ENCODE measurements at regions not wholly inside any gene's neighbourhood (a gene's known extent, or its start where the extent isn't known, plus 50 kb on each side); places are given as distances from the start of the nearest gene placed in this dataset.
"Not testable (repeated sequence)": the region's sequence is repeated elsewhere in the genome, so short reads cannot be mapped to it uniquely, and the experiment has no call there.

DNA sequence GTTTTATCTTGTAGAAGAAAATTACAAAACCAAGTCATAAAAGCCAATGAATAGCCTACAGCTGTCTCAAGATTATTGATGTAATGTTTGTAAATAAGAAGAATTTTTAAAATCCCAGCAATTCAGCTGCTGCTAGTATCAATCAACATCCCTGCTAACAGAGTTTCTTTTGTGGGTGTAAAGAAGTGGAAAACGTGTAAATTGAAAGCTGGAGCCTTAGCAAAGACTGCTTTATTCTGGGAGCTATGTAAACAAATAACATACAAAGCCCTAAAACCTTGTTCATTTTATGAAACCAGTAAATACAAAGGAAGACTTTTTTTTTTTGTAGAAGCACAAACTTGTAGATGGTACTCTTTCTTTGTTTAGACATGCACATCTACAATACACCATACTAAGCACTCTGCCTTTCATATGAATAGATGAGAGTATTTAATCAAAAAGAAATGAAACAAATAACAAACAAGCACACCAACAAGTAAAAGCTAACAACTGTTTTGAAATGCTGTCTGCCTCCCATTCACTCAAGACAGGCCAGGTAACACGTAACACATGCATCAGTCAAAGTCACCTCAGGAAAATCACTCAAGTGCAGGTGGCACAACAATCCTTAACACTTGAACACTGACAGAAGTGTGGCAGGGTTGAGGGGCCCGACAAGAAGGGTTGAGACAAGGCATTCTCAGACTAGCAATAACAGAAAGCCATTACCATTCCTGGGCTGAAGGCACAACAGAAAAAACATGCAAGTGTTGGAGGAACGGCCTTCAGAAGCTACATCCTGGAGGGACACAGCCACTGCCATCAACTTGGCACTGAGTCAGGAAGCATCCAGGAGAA, 1364.0 kb upstream of the SEL1L start:
- no peak for FAIRE-seq
- DNase-seq (ENCODE audit: insufficient read length, low spot score), result no peak
- TF ChIP-seq POLR2A (IDR thresholded peaks at IDR 0.05; ENCODE audit: low read depth, low read length), result no peak

- DNase-seq (ENCODE audit: insufficient read length, low spot score) (no peak), FAIRE-seq (no peak)
- no peak for TF ChIP-seq POLR2A (IDR thresholded peaks at IDR 0.05; ENCODE audit: low read depth, low read length)
Observed at GRCh38 chr14:82905762-82906161, 1372.1 kb upstream of the SEL1L start.

DNA sequence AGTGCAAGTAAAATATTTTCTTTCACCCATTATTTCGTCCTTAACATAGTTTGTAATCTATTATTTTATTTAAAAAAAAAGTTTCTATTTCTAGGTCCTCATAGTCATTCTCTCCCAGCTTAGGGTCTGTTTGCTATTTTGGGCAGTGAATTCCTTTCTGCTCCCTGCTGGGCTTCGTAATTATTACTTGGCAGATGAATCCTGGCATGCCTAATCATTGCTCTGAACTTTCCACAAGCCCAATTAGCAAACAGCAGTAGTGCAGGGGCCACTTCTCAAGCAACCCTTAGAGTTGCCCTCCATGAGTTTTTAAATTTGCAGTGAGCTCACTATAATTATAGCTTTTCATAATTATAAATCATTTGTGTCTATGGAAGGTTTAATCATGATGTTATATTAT, 1378.3 kb upstream of the SEL1L start:
- TF ChIP-seq POLR2A (IDR thresholded peaks at IDR 0.05; ENCODE audit: low read depth, low read length), result no peak
- DNase-seq (ENCODE audit: insufficient read length, low spot score), result no peak
- no peak for FAIRE-seq

DNA sequence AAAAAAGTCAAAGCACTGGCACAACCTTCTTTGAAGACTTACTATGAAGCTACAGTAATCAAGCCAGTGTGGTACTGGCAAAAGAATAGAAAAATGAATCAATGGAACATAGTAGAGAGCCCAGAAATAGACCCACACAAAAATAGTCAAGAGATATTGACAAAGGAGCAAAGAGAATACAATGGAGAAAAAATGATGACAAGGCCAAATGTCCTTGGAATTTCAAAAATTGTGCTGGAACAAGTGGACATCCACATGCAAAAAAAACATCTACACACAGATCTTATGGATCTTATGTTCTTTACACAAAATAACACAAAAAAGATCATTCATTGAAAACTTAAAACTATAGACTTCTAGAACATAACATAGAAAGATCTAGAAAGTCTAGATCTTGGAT, 1379.7 kb upstream of the SEL1L start:
- FAIRE-seq (no peak), DNase-seq (ENCODE audit: insufficient read length, low spot score) (no peak)
- TF ChIP-seq POLR2A (IDR thresholded peaks at IDR 0.05; ENCODE audit: low read depth, low read length), result no peak

GRCh38 chr14:82915381-82915780, 1381.7 kb upstream of the SEL1L start:
- DNase-seq (ENCODE audit: insufficient read length, low spot score), result no peak
- no peak for FAIRE-seq
- TF ChIP-seq POLR2A (IDR thresholded peaks at IDR 0.05; ENCODE audit: low read depth, low read length), result no peak

- no peak for TF ChIP-seq POLR2A (IDR thresholded peaks at IDR 0.05; ENCODE audit: low read depth, low read length)
- DNase-seq (ENCODE audit: insufficient read length, low spot score) (no peak), FAIRE-seq (no peak)
Observed at GRCh38 chr14:82935691-82936090, 1402.0 kb upstream of the SEL1L start.

- DNase-seq (ENCODE audit: insufficient read length, low spot score) (no peak), FAIRE-seq (no peak)
- no peak for TF ChIP-seq POLR2A (IDR thresholded peaks at IDR 0.05; ENCODE audit: low read depth, low read length)
Observed at GRCh38 chr14:82951171-82951570, 1417.5 kb upstream of the SEL1L start.

DNA sequence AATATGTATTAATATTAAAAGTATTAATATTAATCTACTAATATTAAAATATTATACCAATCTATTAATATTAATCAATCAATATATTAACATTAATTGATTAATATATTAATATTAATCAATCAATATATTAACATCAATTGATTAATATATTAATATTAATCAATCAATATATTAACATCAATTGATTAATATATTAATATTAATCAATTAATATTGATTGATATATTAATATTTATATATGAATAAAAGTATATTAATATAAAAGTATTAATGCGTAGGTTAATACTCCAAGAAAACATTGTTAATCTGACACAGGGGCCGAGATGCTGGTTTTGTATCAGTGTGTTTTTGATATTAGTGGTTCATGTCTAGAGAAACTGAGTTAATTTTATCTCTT, 1430.1 kb upstream of the SEL1L start:
- TF ChIP-seq POLR2A (IDR thresholded peaks at IDR 0.05; ENCODE audit: low read depth, low read length), result no peak
- DNase-seq (ENCODE audit: insufficient read length, low spot score), result no peak
- no peak for FAIRE-seq

DNA sequence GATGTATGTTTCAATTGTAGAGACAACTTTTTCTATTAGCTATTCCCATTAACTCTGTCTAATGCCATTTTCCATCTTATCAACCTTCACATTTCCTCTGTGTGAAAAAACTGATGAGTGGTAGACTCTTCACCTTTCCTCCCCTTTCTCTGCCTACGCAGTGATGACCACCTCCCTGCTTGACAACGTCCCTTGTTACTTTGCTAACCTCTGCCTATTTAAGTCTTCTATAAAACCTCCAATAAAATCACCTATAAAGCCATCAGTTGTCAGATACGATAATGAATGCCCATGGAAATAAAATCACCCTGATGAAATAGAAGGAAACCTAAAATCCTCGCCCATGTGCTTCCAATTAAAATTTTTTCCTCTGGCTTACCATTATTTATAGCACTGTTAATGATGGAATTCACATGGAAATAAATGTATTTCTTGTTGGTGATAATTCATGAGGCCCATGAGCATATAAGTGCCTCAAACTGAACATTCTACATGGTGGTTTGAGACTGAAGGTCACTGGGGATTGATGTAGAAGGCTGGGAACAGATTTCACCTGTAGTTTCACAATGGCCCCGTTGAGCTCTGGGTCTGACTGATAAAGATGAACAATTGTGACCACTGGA, 1454.0 kb upstream of the SEL1L start:
- DNase-seq (ENCODE audit: insufficient read length, low spot score), result no peak
- TF ChIP-seq POLR2A (IDR thresholded peaks at IDR 0.05; ENCODE audit: low read depth, low read length), result no peak
- no peak for FAIRE-seq

DNA sequence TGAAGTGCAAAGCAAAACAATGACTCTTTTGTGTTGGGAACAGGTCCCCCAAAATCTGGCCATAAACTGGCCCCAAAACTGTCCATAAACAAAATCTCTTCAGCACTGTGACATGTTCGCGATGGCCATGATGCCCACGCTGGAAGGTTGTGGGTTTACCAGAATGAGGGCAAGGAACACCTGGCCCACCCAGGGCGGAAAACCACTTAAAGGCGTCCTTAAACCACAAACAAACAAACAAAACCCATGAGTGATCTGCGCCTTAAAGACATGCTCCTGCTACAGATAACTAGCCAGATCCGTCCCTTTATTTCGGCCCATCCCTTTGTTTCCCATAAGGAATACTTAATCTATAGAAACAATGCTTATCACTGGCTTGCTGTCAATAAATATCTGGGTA, 1460.9 kb upstream of the SEL1L start:
- not testable (repeated sequence) for FAIRE-seq

GRCh38 chr14:82999802-83000201, 1466.1 kb upstream of the SEL1L start:
- no peak for DNase-seq (ENCODE audit: insufficient read length, low spot score)
- FAIRE-seq, result no peak
- no peak for TF ChIP-seq POLR2A (IDR thresholded peaks at IDR 0.05; ENCODE audit: low read depth, low read length)

More for the DNA sequence above, 1460.9 kb upstream of the SEL1L start:
- DNase-seq (ENCODE audit: insufficient read length, low spot score), result not testable (repeated sequence)

DNA sequence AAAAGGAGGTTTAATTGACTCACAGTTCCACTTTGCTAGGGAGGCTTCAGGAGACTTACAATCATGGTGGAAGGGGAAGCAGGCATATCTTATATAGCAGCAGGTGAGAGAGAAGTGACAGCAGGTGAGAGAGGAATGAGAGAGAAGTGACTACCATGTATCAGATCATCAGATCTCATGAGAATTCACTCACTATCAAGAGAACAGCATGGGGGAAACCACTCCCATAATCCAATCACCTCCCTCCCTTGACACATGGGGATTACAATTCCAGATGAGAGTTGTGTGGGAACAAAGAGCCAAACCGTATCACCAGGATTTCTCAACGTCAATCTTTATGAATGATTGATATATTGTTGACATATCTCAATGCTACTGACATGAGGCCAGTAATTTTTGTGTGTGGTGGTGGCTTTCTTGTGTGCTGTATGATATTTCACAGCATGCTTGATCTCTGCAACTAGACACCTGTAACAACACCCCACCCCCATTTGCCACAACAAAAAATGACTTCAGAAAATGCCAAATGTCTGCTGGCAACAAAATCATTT, 1470.9 kb upstream of the SEL1L start:
- no peak for FAIRE-seq
- no peak for DNase-seq (ENCODE audit: insufficient read length, low spot score)
- no peak for TF ChIP-seq POLR2A (IDR thresholded peaks at IDR 0.05; ENCODE audit: low read depth, low read length)

DNA sequence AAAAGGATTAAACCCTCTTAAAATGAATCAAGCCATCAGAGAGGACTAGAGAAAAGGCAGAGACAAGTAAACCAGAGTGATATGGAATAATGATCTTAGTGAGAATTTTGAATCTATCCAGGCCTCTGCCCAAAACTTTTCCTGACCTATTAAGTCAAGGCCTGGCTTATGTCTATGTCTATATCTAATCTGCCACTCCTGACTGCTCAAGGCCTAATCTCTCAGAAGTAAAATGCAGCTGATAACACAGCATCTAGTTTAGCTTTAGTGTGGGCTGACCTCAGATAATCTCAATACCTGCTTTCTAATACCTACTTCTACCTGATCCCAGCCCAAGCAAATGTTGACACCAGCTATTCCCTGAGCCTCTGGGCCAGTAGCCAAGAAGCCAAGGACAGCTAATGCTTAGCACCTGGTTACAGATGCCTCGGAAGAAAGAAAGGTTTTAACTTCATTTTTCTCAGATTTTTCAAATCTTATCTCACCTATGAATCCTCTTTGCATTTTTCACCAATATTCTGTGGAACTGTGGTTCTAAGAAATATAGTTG, 1472.5 kb upstream of the SEL1L start:
- FAIRE-seq (no peak), DNase-seq (ENCODE audit: insufficient read length, low spot score) (no peak)
- no peak for TF ChIP-seq POLR2A (IDR thresholded peaks at IDR 0.05; ENCODE audit: low read depth, low read length)

DNA sequence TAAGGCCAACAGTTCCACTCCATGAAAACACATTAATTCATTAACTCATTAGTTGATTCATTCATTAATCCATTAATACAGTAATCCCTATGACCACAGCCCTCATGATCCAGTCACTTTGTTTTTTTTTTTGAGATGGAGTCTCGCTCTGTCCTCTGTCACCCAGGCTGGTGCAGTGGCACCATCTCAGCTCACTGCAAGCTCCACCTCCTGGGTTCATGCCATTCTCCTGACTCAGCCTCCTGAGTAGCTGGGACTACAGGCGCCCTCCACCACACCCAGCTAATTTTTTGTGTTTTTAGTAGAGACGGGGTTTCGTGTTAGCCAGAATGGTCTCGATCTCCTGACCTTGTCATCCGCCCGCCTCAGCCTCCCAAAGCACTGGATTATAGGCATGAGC, 1473.4 kb upstream of the SEL1L start:
- not testable (repeated sequence) for FAIRE-seq; DNase-seq (ENCODE audit: insufficient read length, low spot score)

Data from H54 (cell line).